Astrocyte (in vitro differentiated cells and primary cell): ENCODE measurements at regions not wholly inside any gene's neighbourhood (a gene's known extent, or its start where the extent isn't known, plus 50 kb on each side); places are given as distances from the start of the nearest gene placed in this dataset.

ENCODE experiments used
- DNase-seq: peaks from one replicate; pipeline ENCODE4 v3.0.0-alpha.2; 2010; ENCODE audit warnings: low read depth
- FAIRE-seq: peaks from 2 replicates; lab custom pipeline; 2011; peaks lifted over from hg19 to GRCh38; lab: Jason Lieb, UNC
- H2AFZ ChIP-seq: 2 replicates; pipeline ENCODE4 v1.6.0; 2012; ENCODE audit warnings: low read depth, low read length, inconsistent platforms
- H3K27ac ChIP-seq: 2 replicates; pipeline ENCODE4 v1.5.1; 2011; ENCODE audit warnings: low read depth, low read length, inconsistent platforms
- H3K27me3 ChIP-seq: 2 replicates; pipeline ENCODE4 v1.6.0; 2011; ENCODE audit warnings: low read length, inconsistent platforms; ENCODE audit not compliant: insufficient read depth
- H3K36me3 ChIP-seq: 2 replicates; pipeline ENCODE4 v1.5.1; 2011; ENCODE audit warnings: low read length, inconsistent platforms; ENCODE audit not compliant: insufficient read depth
- H3K4me1 ChIP-seq: 2 replicates; pipeline ENCODE4 v1.5.1; 2011; ENCODE audit warnings: low read length, inconsistent platforms; ENCODE audit not compliant: insufficient read depth
- H3K4me2 ChIP-seq: 2 replicates; pipeline ENCODE4 v1.6.0; 2012; ENCODE audit warnings: low read length, inconsistent platforms
- H3K4me3 ChIP-seq: 2 replicates; pipeline ENCODE4 v1.5.1; 2011; ENCODE audit warnings: low read depth, mild to moderate bottlenecking, low read length, inconsistent platforms; ENCODE audit not compliant: insufficient read depth
- H3K79me2 ChIP-seq: 2 replicates; pipeline ENCODE4 v1.6.0; 2012; ENCODE audit warnings: mild to moderate bottlenecking, low read length, inconsistent platforms; ENCODE audit not compliant: insufficient read depth
- H3K9ac ChIP-seq: 2 replicates; pipeline ENCODE4 v1.6.0; 2012; ENCODE audit warnings: mild to moderate bottlenecking, low read length, inconsistent platforms
- H3K9me3 ChIP-seq: 2 replicates; pipeline ENCODE4 v1.5.1; 2012; ENCODE audit warnings: low read depth, mild to moderate bottlenecking, low read length, inconsistent platforms; ENCODE audit not compliant: insufficient read depth
- H4K20me1 ChIP-seq: 2 replicates; pipeline ENCODE4 v1.6.0; 2012; ENCODE audit warnings: low read length, inconsistent platforms; ENCODE audit not compliant: insufficient read depth
- H3K27ac Mint-ChIP-seq: one replicate; pipeline ENCODE4 v1.8.0; 2021; ENCODE audit warnings: mild to moderate bottlenecking, mixed read lengths; ENCODE audit not compliant: unreplicated experiment
- H3K27me3 Mint-ChIP-seq: one replicate; pipeline ENCODE4 v1.8.0; 2021; ENCODE audit warnings: low read depth, mixed read lengths; ENCODE audit not compliant: unreplicated experiment
- H3K36me3 Mint-ChIP-seq: one replicate; pipeline ENCODE4 v1.8.0; 2021; ENCODE audit warnings: low read depth, mixed read lengths; ENCODE audit not compliant: unreplicated experiment
- H3K4me1 Mint-ChIP-seq: one replicate; pipeline ENCODE4 v1.8.0; 2021; ENCODE audit warnings: low read depth, mixed read lengths; ENCODE audit not compliant: unreplicated experiment
- H3K4me3 Mint-ChIP-seq: one replicate; pipeline ENCODE4 v1.8.0; 2021; ENCODE audit warnings: mild to moderate bottlenecking, moderate library complexity, mixed read lengths; ENCODE audit not compliant: unreplicated experiment
- H3K9me3 Mint-ChIP-seq: one replicate; pipeline ENCODE4 v1.8.0; 2021; ENCODE audit warnings: mild to moderate bottlenecking, mixed read lengths; ENCODE audit not compliant: unreplicated experiment
- EZH2 ChIP-seq: IDR thresholded peaks from 2 replicates; pipeline ENCODE4 v1.6.1; 2012; ENCODE audit warnings: mild to moderate bottlenecking, low read length, inconsistent platforms; ENCODE audit not compliant: insufficient read depth
- TF ChIP-seq, protein P1 (sequence below): IDR thresholded peaks from 2 replicates; pipeline ENCODE4 v1.5.1; 2011; ENCODE audit warnings: low read depth, mild to moderate bottlenecking, inconsistent platforms, low read length, moderate library complexity; ENCODE audit not compliant: insufficient read depth

DNA sequence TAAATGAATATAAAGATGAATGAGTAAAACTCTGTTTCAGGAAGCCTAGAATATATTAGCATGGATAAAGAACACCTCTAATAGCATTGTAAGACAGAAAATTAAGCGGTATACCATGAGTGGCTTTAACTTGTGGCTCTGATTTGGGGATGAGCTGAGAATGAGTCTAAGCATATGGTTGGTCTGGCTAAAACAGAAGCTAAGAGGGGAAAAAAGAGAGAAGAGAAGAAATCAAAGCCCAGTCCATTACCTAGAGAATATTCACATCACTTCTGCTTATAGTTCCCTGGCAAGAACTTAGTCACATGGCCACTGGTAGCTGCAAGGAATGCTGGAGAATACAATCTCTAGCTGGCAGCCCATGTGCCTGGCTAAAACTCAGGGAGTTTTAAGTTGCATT lies 414.5 kb downstream of the PRDM5 start:
- Mint-ChIP-seq H3K4me3 (no peak overlapping the region), H3K4me1 (no peaks in the 10 kb centered on the region), H3K9me3 (peaks cover 5% of the 10 kb centered on the region), H3K27ac (no peak overlapping the region), H3K36me3 (no peaks in the 10 kb centered on the region), H3K27me3 (no peaks in the 10 kb centered on the region)
- Histone ChIP-seq H3K4me2 (no peak overlapping the region), H3K27ac (no peak overlapping the region), H3K9me3 (no peaks in the 10 kb centered on the region), H3K4me3 (no peak overlapping the region), H2AFZ (no peak overlapping the region), H3K9ac (no peak overlapping the region), H3K79me2 (no peaks in the 10 kb centered on the region), H3K27me3 (no peaks in the 10 kb centered on the region), H3K4me1 (no peaks in the 10 kb centered on the region), H3K36me3 (no peaks in the 10 kb centered on the region), H4K20me1 (no peaks in the 10 kb centered on the region)
- FAIRE-seq (no peak), DNase-seq (no peak)
- TF ChIP-seq, protein P1, sequence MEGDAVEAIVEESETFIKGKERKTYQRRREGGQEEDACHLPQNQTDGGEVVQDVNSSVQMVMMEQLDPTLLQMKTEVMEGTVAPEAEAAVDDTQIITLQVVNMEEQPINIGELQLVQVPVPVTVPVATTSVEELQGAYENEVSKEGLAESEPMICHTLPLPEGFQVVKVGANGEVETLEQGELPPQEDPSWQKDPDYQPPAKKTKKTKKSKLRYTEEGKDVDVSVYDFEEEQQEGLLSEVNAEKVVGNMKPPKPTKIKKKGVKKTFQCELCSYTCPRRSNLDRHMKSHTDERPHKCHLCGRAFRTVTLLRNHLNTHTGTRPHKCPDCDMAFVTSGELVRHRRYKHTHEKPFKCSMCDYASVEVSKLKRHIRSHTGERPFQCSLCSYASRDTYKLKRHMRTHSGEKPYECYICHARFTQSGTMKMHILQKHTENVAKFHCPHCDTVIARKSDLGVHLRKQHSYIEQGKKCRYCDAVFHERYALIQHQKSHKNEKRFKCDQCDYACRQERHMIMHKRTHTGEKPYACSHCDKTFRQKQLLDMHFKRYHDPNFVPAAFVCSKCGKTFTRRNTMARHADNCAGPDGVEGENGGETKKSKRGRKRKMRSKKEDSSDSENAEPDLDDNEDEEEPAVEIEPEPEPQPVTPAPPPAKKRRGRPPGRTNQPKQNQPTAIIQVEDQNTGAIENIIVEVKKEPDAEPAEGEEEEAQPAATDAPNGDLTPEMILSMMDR = no peak
- TF ChIP-seq EZH2 = no peak

DNA sequence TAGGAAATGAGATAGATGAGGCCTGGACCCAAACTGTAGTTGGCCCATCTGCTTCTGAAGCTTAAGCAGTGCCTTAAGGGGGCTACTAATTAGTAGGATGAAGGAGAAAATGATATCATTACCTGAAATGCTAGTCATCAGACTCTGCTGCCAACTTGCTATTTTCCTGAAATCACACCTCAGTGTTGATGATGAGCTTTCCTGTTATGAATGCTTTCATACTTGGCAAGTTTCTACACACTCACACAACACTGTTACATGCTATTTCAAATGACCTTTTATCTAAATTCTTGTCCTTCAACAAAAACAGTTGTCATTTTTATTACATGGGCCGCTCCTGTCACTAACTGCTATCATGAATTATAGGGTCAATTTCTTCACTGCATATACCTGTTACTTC lies 416.0 kb downstream of the PRDM5 start:
- Histone ChIP-seq H3K4me1 (no peaks in the 10 kb centered on the region), H3K4me2 (no peak overlapping the region), H3K79me2 (no peaks in the 10 kb centered on the region), H3K9me3 (no peaks in the 10 kb centered on the region), H3K27me3 (no peaks in the 10 kb centered on the region), H3K9ac (no peak overlapping the region), H3K4me3 (no peak overlapping the region), H4K20me1 (no peaks in the 10 kb centered on the region), H3K36me3 (no peaks in the 10 kb centered on the region), H2AFZ (no peak overlapping the region), H3K27ac (no peak overlapping the region)
- H3K4me1 Mint-ChIP-seq = no peaks in the 10 kb centered on the region
- DNase-seq (no peak), FAIRE-seq (no peak)
- no peaks in the 10 kb centered on the region for H3K27me3 Mint-ChIP-seq
- no peaks in the 10 kb centered on the region for H3K36me3 Mint-ChIP-seq
- H3K9me3 Mint-ChIP-seq = no peaks in the 10 kb centered on the region
- H3K4me3 Mint-ChIP-seq = no peak overlapping the region
- no peak overlapping the region for H3K27ac Mint-ChIP-seq
- no peak for TF ChIP-seq EZH2
- TF ChIP-seq, protein P1 = no peak

DNA sequence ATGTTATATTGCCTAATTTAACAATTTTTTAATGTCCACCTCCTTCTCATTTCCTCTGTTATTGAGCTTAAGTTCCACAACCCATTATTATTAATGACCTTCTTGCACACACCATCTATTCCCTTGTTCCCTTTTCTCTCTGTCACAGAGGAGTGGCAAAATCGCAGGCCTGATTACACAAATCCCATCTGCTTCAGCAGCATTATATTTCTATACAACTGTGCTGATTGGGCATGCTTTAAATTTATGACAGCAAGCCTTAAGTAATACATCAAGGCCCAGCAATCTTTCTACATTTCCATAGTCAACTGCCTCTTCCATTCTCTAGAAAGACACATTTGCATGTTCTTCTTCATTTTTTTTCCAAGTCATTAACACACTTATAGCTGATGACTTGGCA lies 423.8 kb downstream of the PRDM5 start:
- no peaks in the 10 kb centered on the region for H3K36me3 Mint-ChIP-seq
- no peaks in the 10 kb centered on the region for H3K4me1 ChIP-seq
- TF ChIP-seq, protein P1 = no peak
- TF ChIP-seq EZH2 = no peak
- H2AFZ ChIP-seq = no peak overlapping the region
- no peaks in the 10 kb centered on the region for H3K9me3 ChIP-seq
- no peaks in the 10 kb centered on the region for H3K9me3 Mint-ChIP-seq
- no peaks in the 10 kb centered on the region for H4K20me1 ChIP-seq
- H3K27ac ChIP-seq = no peak overlapping the region
- H3K27ac Mint-ChIP-seq = no peak overlapping the region
- no peaks in the 10 kb centered on the region for H3K27me3 ChIP-seq
- no peaks in the 10 kb centered on the region for H3K4me1 Mint-ChIP-seq
- H3K4me3 Mint-ChIP-seq = no peak overlapping the region
- no peak for FAIRE-seq
- H3K27me3 Mint-ChIP-seq = no peaks in the 10 kb centered on the region
- H3K4me3 ChIP-seq = no peak overlapping the region
- H3K4me2 ChIP-seq = no peak overlapping the region
- no peak overlapping the region for H3K9ac ChIP-seq
- no peak for DNase-seq
- no peaks in the 10 kb centered on the region for H3K36me3 ChIP-seq
- no peaks in the 10 kb centered on the region for H3K79me2 ChIP-seq
